ENCODE measurements at regions not wholly inside any gene's neighbourhood (a gene's known extent, or its start where the extent isn't known, plus 50 kb on each side); places are given as distances from the start of the nearest gene placed in this dataset.

GRCh38 chr4:79682161-79682560 is 274.1 kb upstream of the GK2 start:
- TF ChIP-seq EZH2phosphoT487 (IDR thresholded peaks at IDR 0.05; ENCODE audit: insufficient read depth, low read depth) = no peak
- TF ChIP-seq EZH2 (IDR thresholded peaks at IDR 0.05; ENCODE audit: insufficient read depth, poor library complexity, severe bottlenecking) = no peak
